ENCODE measurements at regions not wholly inside any gene's neighbourhood (a gene's known extent, or its start where the extent isn't known, plus 50 kb on each side); places are given as distances from the start of the nearest gene placed in this dataset.
"Not testable (repeated sequence)": the region's sequence is repeated elsewhere in the genome, so short reads cannot be mapped to it uniquely, and the experiment has no call there.

GRCh38 chr21:31819692-31820091 is 53.1 kb upstream of the HUNK start:
- not testable (repeated sequence) for DNase-seq (ENCODE audit: low read depth)

- DNase-seq (ENCODE audit: low read depth), result not testable (repeated sequence)
Measured at GRCh38 chr21:31814356-31814755, 58.5 kb upstream of the HUNK start.

- DNase-seq (ENCODE audit: low read depth), result no peak
Measured at GRCh38 chr21:31813862-31814261, 59.0 kb upstream of the HUNK start.

- no peak for DNase-seq (ENCODE audit: low read depth)
Measured at GRCh38 chr21:31804008-31804394, 68.8 kb upstream of the HUNK start.

- DNase-seq (ENCODE audit: low read depth), result no peak
Measured at GRCh38 chr21:31803039-31804007, 69.5 kb upstream of the HUNK start.

- no peak for DNase-seq (ENCODE audit: low read depth)
Measured at GRCh38 chr21:31802331-31802730, 70.4 kb upstream of the SCAF4 start.

- no peak for DNase-seq (ENCODE audit: low read depth)
Measured at GRCh38 chr21:31801551-31802219, 69.8 kb upstream of the SCAF4 start.

- DNase-seq (ENCODE audit: low read depth), result no peak
Measured at GRCh38 chr21:31798842-31799704, 67.2 kb upstream of the SCAF4 start.

- no peak for DNase-seq (ENCODE audit: low read depth)
Measured at GRCh38 chr21:31795992-31796391, 64.1 kb upstream of the SCAF4 start.

- DNase-seq (ENCODE audit: low read depth), result not testable (repeated sequence)
Measured at GRCh38 chr21:31790420-31790819, 58.5 kb upstream of the SCAF4 start.

- DNase-seq (ENCODE audit: low read depth), result no peak
Measured at GRCh38 chr21:31788581-31788980, 56.7 kb upstream of the SCAF4 start.

GRCh38 chr21:31787691-31788090 is 55.8 kb upstream of the SCAF4 start:
- DNase-seq (ENCODE audit: low read depth), result not testable (repeated sequence)

GRCh38 chr21:31786164-31786920 is 54.4 kb upstream of the SCAF4 start:
- no peak for DNase-seq (ENCODE audit: low read depth)

- peak; percentile 65 for DNase-seq (ENCODE audit: low read depth)
Measured at GRCh38 chr21:31785237-31786163, 53.6 kb upstream of the SCAF4 start.

GRCh38 chr21:31781737-31782136 is 49.8 kb upstream of the SCAF4 start:
- DNase-seq (ENCODE audit: low read depth), result peak; percentile 20
